WTC11 (cell line): ENCODE measurements at regions not wholly inside any gene's neighbourhood (a gene's known extent, or its start where the extent isn't known, plus 50 kb on each side); places are given as distances from the start of the nearest gene placed in this dataset.

Experiments used
- ATAC-seq: fragments of 200-7000 bp; cut with Tn5 transposase; 2 replicates; pipeline ENCODE4 v1.10.0; 2021; ENCODE audit warnings: mild to moderate bottlenecking, moderate library complexity
- CTCF ChIA-PET: fragments of 300-600 bp; sonication (Branson Sonifier 250); formaldehyde crosslinking; loops from one replicate; lab custom pipeline; 2021; ENCODE audit warnings: antibody characterized with exemption; lab: Charles Lee
- POLR2A ChIA-PET: fragments of 350-600 bp; sonication (Branson Sonifier 250); formaldehyde crosslinking; loops from one replicate; lab custom pipeline; 2021; ENCODE audit warnings: antibody characterized with exemption; lab: Charles Lee
- DNase-seq: peaks from one replicate; pipeline ENCODE4 v3.0.0; 2021; ENCODE audit warnings: low spot score
- H3K27ac Mint-ChIP-seq: 2 replicates; pipeline ENCODE4 v1.8.0; 2021; ENCODE audit warnings: mixed read lengths
- H3K27me3 Mint-ChIP-seq: 2 replicates; pipeline ENCODE4 v1.8.0; 2021; ENCODE audit warnings: low read depth, mild to moderate bottlenecking, moderate library complexity, mixed read lengths
- H3K36me3 Mint-ChIP-seq: 2 replicates; pipeline ENCODE4 v1.8.0; 2021; ENCODE audit warnings: mixed read lengths
- H3K4me1 Mint-ChIP-seq: 2 replicates; pipeline ENCODE4 v1.8.0; 2022; ENCODE audit warnings: mixed read lengths
- H3K4me3 Mint-ChIP-seq: 2 replicates; pipeline ENCODE4 v1.8.0; 2021; ENCODE audit warnings: mild to moderate bottlenecking, moderate library complexity, mixed read lengths
- H3K9me3 Mint-ChIP-seq: 2 replicates; pipeline ENCODE4 v1.8.0; 2021; ENCODE audit warnings: mixed read lengths
- ERG ChIP-seq: fragments of 250-450 bp; sonication (Bioruptor Pico); IDR thresholded peaks from 2 replicates; pipeline ENCODE4 v1.8.0; 2021; ENCODE audit warnings: mild to moderate bottlenecking
- KAT7 ChIP-seq: sonication (generic); formaldehyde crosslinking; IDR thresholded peaks from 2 replicates; pipeline ENCODE4 v1.8.1; 2023; ENCODE audit warnings: missing genetic modification reagents, mild to moderate bottlenecking, borderline replicate concordance
- MLX ChIP-seq: sonication (generic); formaldehyde crosslinking; IDR thresholded peaks from 2 replicates; pipeline ENCODE4 v1.8.1; 2023; ENCODE audit warnings: mild to moderate bottlenecking, missing genetic modification reagents, moderate library complexity
- SP1 ChIP-seq: sonication (generic); formaldehyde crosslinking; conservative IDR thresholded peaks from 2 replicates; pipeline ENCODE4 v1.8.1; 2022; ENCODE audit warnings: missing genetic modification reagents
- TEAD4 ChIP-seq: sonication (generic); formaldehyde crosslinking; IDR thresholded peaks from 2 replicates; pipeline ENCODE4 v1.8.0; 2022; ENCODE audit warnings: mild to moderate bottlenecking, missing genetic modification reagents
- ZNF232 ChIP-seq: sonication (generic); formaldehyde crosslinking; IDR thresholded peaks from 2 replicates; pipeline ENCODE4 v1.8.0; 2022; ENCODE audit warnings: mild to moderate bottlenecking, missing genetic modification reagents
- ZNF263 ChIP-seq: sonication (generic); formaldehyde crosslinking; IDR thresholded peaks from 2 replicates; pipeline ENCODE4 v1.8.1; 2022; ENCODE audit warnings: low read depth, mild to moderate bottlenecking, moderate library complexity, missing genetic modification reagents
- ZNF396 ChIP-seq: fragments of 250-450 bp; sonication (Bioruptor Pico); IDR thresholded peaks from 2 replicates; pipeline ENCODE4 v1.8.0; 2021; ENCODE audit warnings: mild to moderate bottlenecking, moderate library complexity, borderline replicate concordance
- ZNF416 ChIP-seq: fragments of 250-450 bp; sonication (Bioruptor Pico); IDR thresholded peaks from 2 replicates; pipeline ENCODE4 v1.9.0; 2021; ENCODE audit warnings: mild to moderate bottlenecking, inconsistent platforms
- ZNF423 ChIP-seq: fragments of 250-450 bp; sonication (Bioruptor Pico); IDR thresholded peaks from 2 replicates; pipeline ENCODE4 v2.1.2; 2022; ENCODE audit warnings: mild to moderate bottlenecking, moderate library complexity
- ZNF532 ChIP-seq: fragments of 250-450 bp; sonication (Bioruptor Pico); IDR thresholded peaks from 2 replicates; pipeline ENCODE4 v1.9.0; 2021; ENCODE audit warnings: mild to moderate bottlenecking, borderline replicate concordance
- ZSCAN18 ChIP-seq: fragments of 250-450 bp; sonication (Bioruptor Pico); IDR thresholded peaks from 2 replicates; pipeline ENCODE4 v2.1.2; 2022; ENCODE audit warnings: mild to moderate bottlenecking, moderate library complexity
- TF ChIP-seq, protein P1 (sequence below): sonication (generic); formaldehyde crosslinking; IDR thresholded peaks from 2 replicates; pipeline ENCODE4 v1.8.0; 2022; ENCODE audit warnings: mild to moderate bottlenecking, missing genetic modification reagents
- TF ChIP-seq, protein P2 (sequence below): sonication (generic); formaldehyde crosslinking; IDR thresholded peaks from 2 replicates; pipeline ENCODE4 v1.8.0; 2023; ENCODE audit warnings: missing genetic modification reagents
- TF ChIP-seq, protein P3 (sequence below): sonication (generic); formaldehyde crosslinking; IDR thresholded peaks from 2 replicates; pipeline ENCODE4 v1.8.1; 2023; ENCODE audit warnings: mild to moderate bottlenecking, moderate library complexity, missing genetic modification reagents

DNA sequence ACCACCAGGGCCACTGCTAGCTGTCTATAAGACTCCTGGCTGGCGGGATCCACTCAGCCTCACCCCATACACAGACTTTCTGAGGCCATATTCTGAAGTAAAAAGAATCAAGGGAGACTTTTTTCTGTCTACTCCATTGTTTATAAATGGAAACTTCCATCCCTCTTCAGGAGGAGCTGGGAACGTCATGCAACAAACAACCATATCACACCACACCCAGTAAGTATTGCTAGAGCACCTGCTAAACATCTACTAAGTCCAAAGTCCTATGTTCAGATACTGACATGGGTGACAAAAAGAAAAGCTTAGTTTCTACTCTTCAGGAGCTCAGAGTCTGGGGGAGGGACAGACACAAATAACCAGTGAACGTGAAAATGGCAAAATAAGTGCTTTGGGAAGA lies 324.8 kb upstream of the ONECUT1 start:
- Mint-ChIP-seq H3K4me1 (peaks cover 21% of the 10 kb centered on the region), H3K4me3 (no peak overlapping the region), H3K9me3 (no peaks in the 10 kb centered on the region; the same call in 1 of the 2 replicates), H3K36me3 (0 out of 2 replicates have a peak, but pooled peaks cover 5% of the 10 kb centered on the region), H3K27ac (no peak overlapping the region), H3K27me3 (peaks cover 4% of the 10 kb centered on the region)
- ChIA-PET POLR2A (interaction anchor here (0.9 kb wide), 1 partner anchor 310 kb away, joined by 4 read pairs; no protein-coding TSS in a partner anchor), CTCF (no interaction called here)
- DNase-seq = no peak
- ATAC-seq = no peak
- no peak for TF ChIP-seq KAT7
- no peak for TF ChIP-seq ZSCAN18 (CRISPR knock-in tag)

GRCh38 chr15:53110999-53111398 lies 320.9 kb upstream of the ONECUT1 start:
- peak overlapping the region; percentile 91 for H3K27ac Mint-ChIP-seq
- DNase-seq (no peak), ATAC-seq (peak; percentile 89)
- H3K27me3 Mint-ChIP-seq = peaks cover 4% of the 10 kb centered on the region
- no peaks in the 10 kb centered on the region for H3K9me3 Mint-ChIP-seq
- ChIA-PET CTCF (interaction anchor here (1.5 kb wide), 1 partner anchor 86 kb away, joined by 3 read pairs; no protein-coding TSS in a partner anchor), POLR2A (no interaction called here)
- H3K4me3 Mint-ChIP-seq = no peak overlapping the region
- 0 out of 2 replicates have a peak, but pooled peaks cover 5% of the 10 kb centered on the region for H3K36me3 Mint-ChIP-seq
- H3K4me1 Mint-ChIP-seq = peaks cover 36% of the 10 kb centered on the region
- TF ChIP-seq ERG (no peak), ZNF232 (no peak), TEAD4 (CRISPR knock-in tag) (no peak), ZNF396 (no peak), ZNF423 (CRISPR knock-in tag) (no peak), SP1 (CRISPR knock-in tag) (no peak), MLX (CRISPR knock-in tag) (no peak), ZNF263 (no peak), ZNF532 (CRISPR knock-in tag) (no peak), ZNF416 (CRISPR knock-in tag) (no peak)
- TF ChIP-seq, protein P1, sequence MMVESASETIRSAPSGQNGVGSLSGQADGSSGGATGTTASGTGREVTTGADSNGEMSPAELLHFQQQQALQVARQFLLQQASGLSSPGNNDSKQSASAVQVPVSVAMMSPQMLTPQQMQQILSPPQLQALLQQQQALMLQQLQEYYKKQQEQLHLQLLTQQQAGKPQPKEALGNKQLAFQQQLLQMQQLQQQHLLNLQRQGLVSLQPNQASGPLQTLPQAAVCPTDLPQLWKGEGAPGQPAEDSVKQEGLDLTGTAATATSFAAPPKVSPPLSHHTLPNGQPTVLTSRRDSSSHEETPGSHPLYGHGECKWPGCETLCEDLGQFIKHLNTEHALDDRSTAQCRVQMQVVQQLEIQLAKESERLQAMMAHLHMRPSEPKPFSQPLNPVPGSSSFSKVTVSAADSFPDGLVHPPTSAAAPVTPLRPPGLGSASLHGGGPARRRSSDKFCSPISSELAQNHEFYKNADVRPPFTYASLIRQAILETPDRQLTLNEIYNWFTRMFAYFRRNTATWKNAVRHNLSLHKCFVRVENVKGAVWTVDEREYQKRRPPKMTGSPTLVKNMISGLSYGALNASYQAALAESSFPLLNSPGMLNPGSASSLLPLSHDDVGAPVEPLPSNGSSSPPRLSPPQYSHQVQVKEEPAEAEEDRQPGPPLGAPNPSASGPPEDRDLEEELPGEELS = no peak
- TF ChIP-seq, protein P2, sequence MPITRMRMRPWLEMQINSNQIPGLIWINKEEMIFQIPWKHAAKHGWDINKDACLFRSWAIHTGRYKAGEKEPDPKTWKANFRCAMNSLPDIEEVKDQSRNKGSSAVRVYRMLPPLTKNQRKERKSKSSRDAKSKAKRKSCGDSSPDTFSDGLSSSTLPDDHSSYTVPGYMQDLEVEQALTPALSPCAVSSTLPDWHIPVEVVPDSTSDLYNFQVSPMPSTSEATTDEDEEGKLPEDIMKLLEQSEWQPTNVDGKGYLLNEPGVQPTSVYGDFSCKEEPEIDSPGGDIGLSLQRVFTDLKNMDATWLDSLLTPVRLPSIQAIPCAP (CRISPR knock-in tag) = no peak
- TF ChIP-seq, protein P3, sequence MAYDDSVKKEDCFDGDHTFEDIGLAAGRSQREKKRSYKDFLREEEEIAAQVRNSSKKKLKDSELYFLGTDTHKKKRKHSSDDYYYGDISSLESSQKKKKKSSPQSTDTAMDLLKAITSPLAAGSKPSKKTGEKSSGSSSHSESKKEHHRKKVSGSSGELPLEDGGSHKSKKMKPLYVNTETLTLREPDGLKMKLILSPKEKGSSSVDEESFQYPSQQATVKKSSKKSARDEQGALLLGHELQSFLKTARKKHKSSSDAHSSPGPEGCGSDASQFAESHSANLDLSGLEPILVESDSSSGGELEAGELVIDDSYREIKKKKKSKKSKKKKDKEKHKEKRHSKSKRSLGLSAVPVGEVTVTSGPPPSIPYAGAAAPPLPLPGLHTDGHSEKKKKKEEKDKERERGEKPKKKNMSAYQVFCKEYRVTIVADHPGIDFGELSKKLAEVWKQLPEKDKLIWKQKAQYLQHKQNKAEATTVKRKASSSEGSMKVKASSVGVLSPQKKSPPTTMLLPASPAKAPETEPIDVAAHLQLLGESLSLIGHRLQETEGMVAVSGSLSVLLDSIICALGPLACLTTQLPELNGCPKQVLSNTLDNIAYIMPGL (CRISPR knock-in tag) = no peak
- TF ChIP-seq, all 79 proteins: peak for 0
